ENCODE measurements at regions not wholly inside any gene's neighbourhood (a gene's known extent, or its start where the extent isn't known, plus 50 kb on each side); places are given as distances from the start of the nearest gene placed in this dataset.

- TF ChIP-seq CTCF (IDR thresholded peaks at IDR 0.05; ENCODE audit: low read length), result no peak
- TF ChIP-seq EZH2 (optimal IDR thresholded peaks at IDR 0.05; ENCODE audit: low read depth, low read length), result no peak
- no peak for TF ChIP-seq EZH2phosphoT487 (IDR thresholded peaks at IDR 0.05; ENCODE audit: low read length)
Observed at GRCh38 chr5:154607746-154608145, 129.7 kb upstream of the HAND1 start.

Data from MM.1S (cell line).